ENCODE measurements at regions not wholly inside any gene's neighbourhood (a gene's known extent, or its start where the extent isn't known, plus 50 kb on each side); places are given as distances from the start of the nearest gene placed in this dataset.

DNA sequence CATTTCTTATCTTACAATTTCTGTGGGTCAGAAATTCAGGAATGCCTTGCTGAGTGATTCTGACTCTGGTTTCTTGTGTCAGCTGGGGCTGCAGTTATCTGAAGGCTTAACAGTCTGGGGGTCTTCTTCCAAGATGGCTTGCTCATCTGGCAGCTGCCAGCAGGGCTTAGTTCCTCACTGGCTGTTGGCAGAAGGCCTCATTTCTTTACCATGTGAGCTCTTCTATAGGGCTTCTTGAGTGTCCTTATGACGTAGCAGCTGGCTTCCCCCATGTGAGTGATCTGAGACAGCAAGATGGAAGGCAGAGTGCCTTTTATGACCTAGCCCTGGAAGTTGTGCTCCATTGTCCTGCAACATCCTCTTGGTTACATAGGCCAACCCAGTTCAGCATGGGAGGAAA is 82.0 kb upstream of the PDZRN3 start:
- DNase-seq (ENCODE audit: low read depth in 2 of 2): no peak

DNA sequence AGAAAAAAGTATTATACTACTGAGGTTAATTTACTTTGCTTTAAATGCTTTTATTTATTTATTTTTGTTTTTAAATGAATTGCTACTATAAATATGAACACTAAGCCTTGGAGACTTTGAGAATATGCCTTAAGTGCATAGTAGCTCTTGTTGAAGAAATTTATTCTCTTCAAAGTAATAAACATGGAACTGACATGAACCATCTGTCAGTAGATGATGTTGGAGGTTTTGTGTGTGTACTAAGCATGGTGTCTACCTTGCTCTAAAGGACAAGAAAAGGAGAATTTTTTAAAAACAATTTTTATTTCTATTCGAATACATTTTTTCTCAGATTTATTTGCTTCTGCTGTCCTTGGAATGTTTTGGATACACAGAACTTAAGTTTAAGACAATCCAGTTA is 81.1 kb upstream of the PDZRN3 start:
- no peak for DNase-seq (ENCODE audit: low read depth in 2 of 2)

DNA sequence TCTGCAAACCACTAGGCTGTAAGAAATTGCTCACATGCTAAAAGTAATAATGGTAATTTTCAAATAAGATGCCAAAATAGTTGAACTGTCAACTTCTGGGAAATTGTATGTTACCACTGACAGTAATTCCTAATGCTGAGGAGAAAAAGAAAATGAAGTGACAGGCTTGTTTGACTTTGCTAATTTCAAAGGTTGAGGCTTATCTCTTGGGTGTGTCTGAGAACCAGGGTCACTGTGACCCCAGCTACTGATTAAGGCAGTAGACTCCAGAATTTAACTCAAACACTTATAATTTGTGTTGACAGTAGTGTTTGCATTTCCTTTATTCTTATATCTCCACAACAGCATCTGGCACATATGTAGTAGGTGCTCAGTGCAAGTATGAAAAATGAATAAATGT is 74.6 kb upstream of the PDZRN3 start:
- DNase-seq (ENCODE audit: low read depth in 2 of 2): no peak

GRCh38 chr3:73697020-73697419 is 72.3 kb upstream of the PDZRN3 start:
- no peak for DNase-seq (ENCODE audit: low read depth in 2 of 2)

DNA sequence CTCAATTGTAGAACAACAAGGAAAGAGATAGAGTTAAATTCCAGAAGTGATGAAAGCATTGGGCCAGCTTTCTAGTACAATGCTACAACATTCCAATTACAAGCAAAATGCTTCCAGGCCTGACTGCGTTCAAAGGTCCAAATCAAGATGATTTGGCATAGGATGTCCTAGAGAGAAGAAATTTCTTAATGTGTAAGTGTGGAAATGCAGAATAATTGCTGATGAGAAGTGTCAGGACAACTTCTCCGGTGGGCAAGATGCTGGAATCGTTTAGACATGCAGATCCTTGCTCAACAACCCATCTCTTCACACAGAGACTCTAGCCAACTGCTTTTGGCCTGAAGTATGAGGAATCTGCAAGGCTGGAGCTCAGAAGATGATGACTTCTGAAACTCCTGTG is 71.1 kb upstream of the PDZRN3 start:
- no peak for DNase-seq (ENCODE audit: low read depth in 2 of 2)

DNA sequence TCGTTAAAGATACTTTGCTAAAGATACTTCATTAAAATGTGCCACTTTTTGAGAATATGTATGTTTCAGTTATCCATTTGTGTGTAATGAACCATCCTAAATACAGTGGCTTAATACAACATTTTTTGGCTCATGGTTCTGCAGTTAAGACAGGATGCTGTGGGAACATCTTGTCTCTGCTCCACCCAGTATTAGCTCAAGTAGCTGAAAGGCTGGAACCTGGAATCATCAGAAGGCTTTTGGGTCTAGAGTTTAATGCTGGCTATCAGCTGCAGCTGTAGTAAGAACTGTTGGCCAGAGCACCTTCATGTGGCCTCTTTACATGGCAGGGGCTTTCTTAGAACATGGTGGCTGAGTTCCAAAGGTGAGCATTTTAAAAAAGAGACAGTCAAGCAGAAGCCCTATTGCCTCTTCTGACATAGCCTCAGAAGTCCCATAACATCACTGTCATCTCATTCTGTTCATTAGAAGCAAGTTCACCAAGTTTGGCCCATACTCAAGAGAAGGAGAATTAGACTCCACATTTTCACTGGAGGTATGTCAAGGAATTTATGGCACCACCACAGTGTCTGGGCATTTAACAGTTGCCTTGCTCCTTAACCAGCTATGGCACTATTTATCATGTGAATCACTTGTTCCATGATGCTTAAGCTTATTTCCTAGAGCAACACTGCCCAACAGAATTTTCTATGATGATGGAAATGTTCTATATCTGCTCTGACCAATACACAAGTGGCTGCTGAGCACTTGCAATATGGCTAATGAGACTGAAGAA is 70.4 kb upstream of the PDZRN3 start:
- DNase-seq (ENCODE audit: low read depth in 2 of 2): no peak

GRCh38 chr3:73687106-73688004 is 62.6 kb upstream of the PDZRN3 start:
- DNase-seq (ENCODE audit: low read depth in 2 of 2): peak; percentile 76

- no peak for DNase-seq (ENCODE audit: low read depth in 2 of 2)
Measured at GRCh38 chr3:73685061-73685460, 60.3 kb upstream of the PDZRN3 start.

GRCh38 chr3:73683706-73684105 is 59.0 kb upstream of the PDZRN3 start:
- no peak for DNase-seq (ENCODE audit: low read depth in 2 of 2)

- DNase-seq (ENCODE audit: low read depth in 2 of 2): no peak
Measured at GRCh38 chr3:73681610-73682009, 56.9 kb upstream of the PDZRN3 start.

DNA sequence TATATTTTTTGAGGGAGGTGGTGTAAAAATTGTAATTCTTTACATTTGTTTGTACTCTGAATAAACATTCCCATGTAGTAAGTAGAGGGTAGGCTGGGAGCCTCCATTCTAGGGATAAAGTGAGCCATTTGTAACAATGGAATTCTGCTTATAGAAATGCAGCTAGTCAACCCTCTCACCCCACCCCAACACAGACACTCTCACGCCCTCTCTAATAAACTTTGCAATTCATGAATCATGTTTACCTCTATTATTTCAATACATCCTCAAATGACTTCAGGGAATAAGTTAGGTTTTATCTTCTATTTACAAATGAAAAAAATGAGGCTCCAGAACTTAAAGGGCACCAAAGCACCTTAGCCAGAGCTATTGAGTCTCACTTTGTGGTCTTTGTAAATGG is 56.5 kb upstream of the PDZRN3 start:
- DNase-seq (ENCODE audit: low read depth in 2 of 2): no peak

DNA sequence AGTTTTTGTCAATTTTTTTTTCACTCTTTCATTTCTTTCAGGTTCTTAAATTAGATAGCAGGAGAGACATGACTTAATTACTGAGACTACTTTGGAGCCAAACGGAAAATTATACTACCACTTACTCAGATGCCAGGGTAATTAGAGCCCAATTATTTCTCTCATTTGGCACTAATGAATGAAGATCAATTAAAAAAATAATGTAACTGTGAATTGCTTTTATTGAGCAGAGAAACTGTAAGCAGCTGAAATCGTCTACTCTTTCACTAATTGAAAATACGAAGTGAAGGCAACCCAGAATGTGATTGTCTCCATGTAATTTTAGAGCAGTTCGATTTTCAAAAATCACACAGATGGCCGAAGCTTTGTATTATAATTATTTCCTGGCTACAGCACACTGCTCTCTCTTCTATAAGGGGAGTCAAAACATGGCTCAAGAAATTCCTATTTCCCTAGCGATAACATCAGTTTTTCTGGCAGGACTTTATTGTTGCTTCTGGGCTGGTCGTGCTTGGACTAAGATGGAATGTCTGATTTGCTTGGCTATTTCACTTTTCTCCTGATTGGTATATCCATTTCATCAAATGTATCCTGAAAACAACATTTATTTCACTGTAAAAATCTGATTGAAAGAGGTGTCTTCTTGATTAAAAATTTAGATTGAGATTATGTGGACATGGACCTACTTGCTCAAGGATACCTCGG is 55.8 kb upstream of the PDZRN3 start:
- no peak for DNase-seq (ENCODE audit: low read depth in 2 of 2)

DNA sequence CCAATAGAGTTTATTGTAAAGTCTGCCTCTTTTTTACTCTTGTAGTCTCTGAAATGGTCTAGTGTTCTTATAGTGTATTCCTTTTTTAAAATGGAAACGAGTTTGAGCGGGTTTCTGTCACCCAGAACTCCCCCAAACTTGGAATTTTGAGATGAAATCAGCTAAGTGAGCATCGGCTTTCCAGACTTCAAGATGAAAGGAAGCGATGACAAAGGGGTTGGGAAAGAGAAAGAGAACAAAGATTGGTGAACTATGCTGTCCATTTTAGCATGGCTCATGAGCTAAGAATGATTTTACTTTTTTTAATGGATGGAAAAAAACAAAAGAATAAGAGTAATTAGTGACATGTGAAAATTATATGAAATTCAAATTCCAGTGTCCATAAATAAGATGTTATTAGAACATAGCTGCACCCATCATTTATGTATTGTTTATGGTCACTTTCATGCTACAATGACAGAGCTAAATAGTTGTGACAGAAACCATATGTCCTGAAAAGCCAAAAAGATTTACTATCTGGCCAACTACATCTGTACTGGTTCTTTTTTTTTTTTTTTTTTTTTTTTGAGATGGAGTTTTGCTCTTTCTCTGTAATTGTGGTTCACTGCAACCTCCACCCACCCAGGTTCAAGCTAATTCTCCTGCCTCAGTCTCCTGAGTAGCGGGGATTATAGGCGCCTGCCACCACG is 52.7 kb upstream of the PDZRN3 start:
- no peak for DNase-seq (ENCODE audit: low read depth in 2 of 2)
